ENCODE measurements at regions not wholly inside any gene's neighbourhood (a gene's known extent, or its start where the extent isn't known, plus 50 kb on each side); places are given as distances from the start of the nearest gene placed in this dataset.

DNA sequence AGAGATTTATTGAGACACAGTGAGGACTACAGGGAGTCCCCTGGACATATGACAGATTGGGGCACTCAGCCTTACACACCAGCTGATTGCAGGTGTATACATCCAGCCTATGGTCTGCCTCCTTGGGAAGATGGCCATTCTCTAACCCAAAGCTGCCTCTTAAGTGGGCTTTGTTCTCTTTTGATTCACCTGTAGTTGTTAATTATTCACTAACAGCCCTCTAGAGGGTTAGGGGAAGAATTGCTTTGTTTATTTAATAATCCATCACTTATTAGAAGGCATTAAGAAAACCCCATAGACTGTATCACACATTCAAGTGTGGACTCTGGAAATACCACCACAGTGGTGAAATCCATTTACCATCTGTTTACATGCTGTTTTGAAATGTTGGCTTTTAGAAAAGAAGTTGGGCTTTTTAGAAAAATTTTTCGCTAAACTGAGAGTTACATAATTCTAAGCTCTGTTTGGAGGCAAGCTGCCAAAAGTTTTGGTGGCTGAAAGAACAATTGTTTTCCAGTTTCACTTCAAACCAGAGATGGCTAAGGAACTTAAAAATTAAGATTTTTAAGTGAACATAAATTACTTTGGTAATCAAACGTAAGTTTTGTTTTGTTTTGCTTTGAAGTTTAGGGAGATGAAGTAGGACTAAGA lies 379.1 kb downstream of the ADRA2A start:
- DNase-seq = no peak

DNA sequence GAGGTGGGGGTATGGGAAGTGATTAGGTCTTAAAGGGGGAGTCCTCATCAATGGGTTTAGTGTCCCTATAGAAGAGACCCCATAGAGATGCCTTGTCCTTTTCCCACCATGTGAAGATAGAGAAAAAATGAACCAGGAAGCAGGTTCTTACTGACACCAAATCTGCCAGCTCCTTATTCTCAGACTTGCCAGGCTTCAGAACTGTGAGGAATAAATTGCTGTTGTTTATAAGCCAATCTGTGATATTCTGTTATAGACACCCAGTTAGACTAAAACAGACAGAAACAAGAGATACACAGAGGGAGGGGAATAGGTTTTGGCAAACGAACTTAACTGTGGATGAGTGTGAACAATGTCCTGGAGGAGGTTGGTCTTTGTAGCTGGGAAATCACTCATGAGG lies 381.4 kb downstream of the ADRA2A start:
- DNase-seq = no peak

DNA sequence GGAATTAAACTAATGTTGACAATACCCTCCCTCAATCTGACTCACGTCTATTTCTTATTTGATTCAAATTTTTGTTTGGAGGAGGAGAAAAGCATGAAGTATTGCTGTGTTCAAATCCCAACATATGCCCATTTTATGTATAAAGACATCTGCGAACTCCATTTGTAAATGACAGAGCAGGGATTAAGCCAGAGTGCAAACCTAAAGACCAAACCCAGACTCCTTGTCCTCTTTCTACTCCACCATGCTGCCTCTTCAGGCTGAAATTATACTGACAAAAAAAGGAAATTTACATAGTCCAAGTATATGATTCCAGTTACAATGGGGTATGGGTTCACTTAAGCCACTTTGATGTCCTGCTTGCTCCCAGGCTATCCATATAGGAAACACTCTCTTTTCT lies 383.1 kb downstream of the ADRA2A start:
- no peak for DNase-seq

DNA sequence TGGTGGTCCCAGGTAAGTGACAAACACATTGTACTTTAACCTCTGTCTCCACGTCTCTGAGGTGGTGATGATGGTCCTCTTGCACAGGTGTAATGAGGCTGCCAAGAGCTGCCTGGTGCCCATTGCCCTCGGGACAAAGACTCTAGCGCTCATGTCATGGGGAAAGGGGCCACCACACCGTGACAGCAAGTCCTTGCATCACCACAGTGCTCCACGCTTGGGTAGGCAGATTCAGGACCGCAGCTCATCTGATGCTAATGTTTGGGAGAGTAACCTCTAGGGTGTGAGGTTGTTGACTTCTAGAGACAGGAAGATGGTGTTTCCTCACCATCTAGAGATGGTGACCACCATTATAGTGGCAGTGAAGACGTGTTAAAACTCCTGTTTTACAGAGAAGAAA lies 395.6 kb downstream of the ADRA2A start:
- no peak for DNase-seq

DNA sequence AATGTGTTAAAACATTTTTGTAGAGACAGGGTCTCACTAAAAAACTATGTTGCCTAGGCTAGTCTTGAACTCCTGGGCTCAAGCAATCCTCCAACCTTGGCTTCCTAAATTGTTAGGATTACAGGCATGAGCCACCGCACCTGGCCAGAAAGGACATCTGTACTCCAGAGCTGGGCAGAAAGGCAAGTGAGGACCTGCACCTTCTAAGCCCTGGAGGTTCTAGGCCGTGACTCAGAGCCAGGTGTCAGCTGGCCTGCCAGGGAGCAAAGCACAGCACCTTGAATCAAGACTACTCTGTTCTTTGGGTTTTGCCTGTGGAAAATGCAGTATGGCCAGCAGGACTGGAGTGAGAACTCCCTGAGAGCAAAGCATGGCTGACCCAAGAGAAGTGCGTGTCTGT lies 396.5 kb downstream of the ADRA2A start:
- DNase-seq = no peak

DNA sequence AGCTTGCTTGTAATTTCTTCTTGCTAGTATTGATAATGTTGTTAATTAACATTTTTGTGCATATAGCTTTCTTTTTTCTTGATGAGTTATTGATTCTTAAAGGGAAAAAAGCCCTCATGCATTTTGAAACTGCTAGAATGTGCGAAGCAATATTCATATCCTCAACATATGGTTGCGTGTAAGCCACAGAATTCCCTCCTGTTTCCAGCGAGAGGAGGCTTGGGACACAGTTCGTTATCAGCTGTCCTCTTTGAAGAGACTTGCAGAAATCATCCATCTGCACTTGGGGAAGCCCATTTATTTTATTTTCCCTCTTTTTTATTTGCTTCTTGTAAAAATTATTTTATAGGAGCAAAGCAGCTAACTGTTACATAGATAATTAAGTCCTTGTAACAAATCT lies 398.0 kb downstream of the ADRA2A start:
- DNase-seq = no peak

DNA sequence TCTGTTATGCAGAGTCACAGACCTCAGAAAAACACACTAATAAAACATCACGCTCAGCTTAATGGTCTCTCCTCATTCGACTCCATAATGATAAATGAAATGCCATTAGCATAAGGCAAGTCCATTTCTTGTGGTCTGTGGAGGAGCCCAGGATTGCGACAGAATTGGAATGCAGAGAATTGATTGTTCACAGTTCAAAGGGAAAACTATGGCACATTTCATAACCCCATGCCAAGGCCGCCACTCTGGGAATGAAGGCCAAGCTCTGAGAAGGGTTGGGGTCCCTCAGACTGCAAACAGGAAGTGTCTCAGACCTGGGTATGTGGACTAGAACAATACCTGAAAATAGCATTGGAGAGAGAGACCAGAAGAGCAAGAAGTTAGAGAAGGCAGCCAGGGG lies 398.9 kb downstream of the ADRA2A start:
- no peak for DNase-seq

DNA sequence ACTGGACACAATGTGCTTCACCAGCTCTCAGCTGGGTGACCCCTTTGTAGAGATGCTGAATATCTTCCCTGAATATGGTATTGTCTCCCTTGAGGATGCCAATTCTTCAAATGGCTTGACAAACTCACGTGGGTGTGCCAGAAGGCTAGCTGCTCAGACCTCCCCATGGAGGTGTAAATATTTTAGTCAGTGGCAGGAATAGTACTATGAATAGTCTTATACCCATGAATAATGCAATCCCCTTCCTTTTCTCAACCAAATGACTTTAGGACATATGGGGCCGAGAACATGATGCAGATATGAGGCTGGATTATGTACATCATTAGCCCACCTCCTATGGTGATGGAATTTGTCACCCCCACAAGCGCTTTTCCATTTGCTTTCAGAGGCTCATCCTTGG lies 401.8 kb downstream of the ADRA2A start:
- no peak for DNase-seq

DNA sequence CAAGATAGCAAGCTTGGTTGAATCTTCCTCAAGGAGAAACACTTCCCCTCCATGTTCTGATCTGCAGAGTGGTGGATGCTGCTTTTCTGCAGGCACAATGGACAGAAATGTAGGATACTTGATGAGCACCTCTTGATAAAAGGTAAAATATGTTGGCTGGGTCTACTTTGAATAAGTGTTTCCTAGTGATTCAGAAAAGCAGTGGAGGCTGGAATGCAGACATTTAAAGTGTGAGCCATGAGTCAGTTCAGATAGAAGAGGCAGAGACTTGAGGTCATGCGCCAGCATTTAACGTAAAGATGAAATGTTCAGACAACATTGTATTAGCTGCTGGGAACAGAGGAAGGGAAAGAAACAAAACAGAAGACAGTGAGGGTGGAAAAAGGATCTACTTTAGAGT lies 403.1 kb downstream of the ADRA2A start:
- DNase-seq = no peak

DNA sequence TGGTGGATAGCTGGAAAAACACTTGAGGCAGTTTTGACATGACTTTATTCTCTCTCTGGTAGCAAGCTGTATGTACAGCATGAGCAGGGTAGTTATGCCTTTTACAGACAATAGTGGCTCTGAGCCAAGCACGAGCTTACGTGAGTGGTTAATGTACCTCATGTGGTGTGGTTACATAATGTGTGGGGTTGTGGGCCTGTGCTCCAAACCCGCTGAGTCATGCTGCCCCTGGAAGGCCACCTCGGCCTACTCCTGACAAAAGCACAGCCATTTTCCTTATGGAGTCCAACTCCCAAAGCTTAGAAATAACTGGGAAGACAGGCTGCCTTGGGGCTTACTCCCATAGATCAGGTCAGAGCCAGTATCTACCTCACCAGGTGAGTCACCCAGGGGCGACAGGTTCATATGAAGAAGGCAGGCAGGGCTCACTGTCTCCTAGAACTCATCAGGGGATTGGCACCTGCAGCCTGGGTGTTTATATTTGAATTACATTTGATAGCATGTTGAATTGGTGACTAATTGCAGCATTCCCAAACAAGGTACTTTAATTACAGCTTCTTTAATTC lies 404.5 kb downstream of the ADRA2A start:
- DNase-seq = no peak

DNA sequence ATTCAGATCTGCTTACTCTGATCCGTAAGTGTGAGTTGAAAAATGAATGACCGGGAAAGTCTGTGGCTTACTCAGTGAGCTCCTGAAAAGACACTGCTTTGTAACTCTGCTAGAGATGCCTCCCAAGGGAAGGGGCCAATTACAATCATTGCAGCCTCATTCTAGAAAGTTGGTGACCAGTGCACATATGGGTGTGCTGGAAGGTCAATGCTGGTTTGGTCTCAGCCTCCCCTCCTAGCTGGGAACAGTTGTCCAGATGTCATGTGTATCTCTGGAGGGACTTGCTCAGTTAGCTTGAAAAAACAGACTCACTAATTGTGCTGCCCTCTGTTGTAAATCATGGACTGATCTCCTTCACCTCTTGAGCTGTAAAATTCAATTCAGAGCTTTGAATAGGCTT lies 405.0 kb downstream of the ADRA2A start:
- no peak for DNase-seq

DNA sequence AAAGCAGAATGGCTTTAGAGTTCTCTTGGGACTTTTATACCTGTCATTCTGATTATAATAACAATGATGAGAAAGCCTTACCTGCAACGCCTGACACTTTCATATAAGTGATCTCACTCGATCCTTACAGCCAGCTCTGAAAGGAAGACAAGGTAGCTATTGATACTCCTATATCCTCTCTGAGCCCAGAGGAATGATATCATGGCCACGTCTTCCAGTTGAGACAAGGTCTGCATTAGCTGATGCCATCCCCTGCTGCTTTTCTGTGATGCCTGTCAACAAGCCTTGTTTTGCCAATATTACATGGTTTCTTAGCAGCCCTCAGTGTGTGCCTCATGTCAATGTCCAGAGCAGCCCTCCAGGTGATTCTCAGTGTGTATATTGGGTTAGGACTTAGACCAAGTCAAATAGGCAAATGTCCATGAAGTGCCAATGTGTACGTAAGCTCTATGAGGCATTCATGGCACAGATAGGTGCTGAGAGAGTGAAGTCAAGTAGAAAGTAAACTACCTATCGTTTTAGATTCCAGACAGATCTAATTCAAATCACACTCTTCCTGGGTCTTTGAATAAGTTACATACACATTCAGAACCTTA lies 405.9 kb downstream of the ADRA2A start:
- DNase-seq = no peak

DNA sequence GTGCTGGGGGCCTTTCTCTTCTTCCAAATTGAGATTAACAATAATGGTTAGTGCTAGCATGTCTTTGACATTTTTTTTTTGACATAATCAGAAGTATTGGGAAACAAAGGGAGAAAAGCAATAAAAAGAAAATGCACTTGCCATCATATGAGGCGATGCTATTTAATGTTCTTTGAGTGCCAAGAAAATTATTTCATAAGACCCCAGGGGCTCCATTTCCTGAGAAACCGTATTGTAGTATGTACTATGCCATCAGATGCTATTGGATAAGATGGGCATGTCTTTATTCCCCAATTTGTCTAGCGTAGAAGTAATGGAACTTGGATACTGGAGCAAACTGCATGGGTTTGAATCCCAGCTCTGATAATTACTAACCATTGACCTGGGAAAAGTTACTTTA lies 408.9 kb downstream of the ADRA2A start:
- DNase-seq = no peak

DNA sequence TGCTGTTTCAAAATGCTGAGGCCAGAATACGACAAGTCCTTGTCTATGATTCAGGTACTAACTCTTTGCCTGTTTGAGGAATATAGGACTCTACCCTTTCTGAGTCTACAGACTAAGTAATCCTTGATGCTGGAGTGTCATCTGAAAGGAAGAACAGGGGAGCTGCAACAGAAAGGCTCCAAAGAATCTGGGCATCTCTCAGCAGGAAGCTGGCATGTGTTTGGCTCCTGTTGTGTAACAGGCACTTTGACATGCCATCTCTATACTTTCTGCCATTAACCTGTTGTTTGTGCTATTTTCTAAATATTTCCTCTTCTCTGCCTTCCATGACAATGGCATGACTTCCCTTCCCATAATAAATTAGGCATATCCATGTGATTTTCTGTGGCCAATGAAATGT lies 409.5 kb downstream of the ADRA2A start:
- no peak for DNase-seq

DNA sequence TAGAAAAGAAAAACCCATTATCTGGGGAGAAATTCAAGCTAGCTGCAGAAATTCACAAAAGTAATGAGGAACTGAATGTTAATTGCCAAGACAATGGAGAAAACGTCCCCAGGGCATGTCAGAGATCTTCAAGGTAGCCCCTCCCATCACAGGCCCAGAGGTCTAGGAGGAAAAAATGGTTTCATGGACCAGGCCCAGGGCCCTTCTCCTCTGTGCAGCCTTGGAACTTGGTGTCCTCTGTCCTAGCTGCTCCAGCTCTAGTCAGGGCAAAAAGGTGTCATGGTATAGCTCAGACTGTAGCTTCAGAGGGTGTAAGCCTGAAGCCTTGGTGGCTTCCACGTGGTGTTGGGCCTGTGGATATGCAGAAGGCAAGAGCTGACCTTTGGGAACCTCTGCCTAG lies 411.8 kb downstream of the ADRA2A start:
- no peak for DNase-seq

DNA sequence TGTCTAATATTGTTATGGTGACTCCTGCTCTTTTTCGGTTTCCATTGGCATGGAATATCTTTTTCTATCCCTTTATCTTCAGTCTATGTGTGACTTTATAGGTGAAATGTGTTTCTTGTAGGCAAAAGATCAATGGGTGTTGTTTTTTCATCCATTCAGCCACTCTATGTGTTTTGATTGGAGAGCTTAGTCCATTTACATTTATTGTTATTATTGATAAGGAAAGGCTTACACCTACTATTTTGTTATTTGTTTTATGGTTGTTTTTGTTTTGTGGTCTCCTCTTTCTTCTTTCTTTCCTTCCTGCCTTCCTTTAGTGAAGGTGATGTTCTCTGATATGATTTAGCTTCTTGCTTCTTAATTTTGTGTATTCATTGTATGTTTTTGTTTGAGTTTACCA lies 414.3 kb downstream of the ADRA2A start:
- DNase-seq = no peak

DNA sequence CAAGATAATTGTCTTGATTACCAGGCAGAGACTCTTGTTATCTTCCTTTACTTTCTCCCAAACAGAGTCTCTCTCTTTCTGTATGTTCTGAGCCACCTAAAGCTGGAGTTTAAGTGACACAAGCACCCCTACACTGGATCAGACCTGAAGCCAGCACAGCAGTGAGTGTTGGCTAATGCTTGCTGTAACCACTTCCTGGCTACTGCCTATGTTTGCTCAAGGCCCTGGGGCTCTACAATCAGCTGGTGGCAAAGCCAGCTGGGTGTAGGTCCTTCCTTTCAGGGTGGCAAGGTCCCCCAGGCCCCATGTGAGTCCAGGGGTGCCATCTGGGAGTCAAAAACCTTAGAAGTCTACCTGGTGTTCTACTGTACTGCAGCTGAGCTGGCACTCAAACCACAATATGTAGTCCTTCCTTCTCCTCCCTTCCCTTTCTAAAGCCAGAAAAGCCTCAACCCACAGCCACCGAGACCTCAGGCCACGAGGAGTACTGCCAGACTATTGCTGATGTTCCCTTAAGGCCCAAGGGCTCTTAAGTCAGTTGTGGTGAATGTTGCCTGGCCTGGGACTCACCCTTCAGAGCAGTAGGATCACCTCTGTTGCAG lies 416.3 kb downstream of the ADRA2A start:
- no peak for DNase-seq

DNA sequence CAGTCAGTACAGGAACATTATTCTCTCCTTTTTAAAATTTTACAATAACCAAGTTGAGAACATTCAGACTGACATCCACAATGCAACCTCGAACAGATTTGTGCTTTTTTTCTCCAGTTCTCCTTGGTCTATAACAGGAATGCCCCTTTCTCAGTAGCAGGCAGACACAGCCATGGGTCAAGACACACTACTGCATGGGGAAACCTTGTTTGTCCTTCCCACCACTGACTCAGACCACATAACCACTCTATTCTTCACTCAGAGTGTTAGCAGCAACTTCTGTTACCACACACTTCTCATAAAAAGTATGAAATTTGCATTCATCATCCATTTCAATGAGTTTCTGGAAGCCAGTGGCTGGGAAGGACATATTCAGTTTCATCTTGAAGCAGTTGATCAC lies 421.7 kb downstream of the ADRA2A start:
- DNase-seq = no peak

DNA sequence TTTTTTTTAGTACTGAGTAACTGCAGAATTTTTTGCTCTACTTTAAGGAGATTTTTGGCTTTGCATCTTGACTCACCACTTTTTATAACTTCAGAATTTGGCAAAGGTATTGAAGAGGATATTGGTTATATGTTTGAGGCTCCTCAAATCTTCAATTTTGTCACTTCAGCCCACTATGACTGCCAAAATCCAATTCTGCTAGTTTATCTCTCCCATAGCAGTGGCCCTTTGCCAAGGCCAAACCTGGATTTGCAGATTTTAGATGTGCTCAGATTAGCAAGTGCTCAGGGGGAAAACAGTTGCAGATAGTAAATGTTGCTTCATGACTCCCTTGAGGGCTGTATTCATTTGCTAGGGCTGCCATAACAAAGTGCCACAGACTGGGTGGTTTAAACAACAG lies 427.5 kb downstream of the ADRA2A start:
- no peak for DNase-seq

DNA sequence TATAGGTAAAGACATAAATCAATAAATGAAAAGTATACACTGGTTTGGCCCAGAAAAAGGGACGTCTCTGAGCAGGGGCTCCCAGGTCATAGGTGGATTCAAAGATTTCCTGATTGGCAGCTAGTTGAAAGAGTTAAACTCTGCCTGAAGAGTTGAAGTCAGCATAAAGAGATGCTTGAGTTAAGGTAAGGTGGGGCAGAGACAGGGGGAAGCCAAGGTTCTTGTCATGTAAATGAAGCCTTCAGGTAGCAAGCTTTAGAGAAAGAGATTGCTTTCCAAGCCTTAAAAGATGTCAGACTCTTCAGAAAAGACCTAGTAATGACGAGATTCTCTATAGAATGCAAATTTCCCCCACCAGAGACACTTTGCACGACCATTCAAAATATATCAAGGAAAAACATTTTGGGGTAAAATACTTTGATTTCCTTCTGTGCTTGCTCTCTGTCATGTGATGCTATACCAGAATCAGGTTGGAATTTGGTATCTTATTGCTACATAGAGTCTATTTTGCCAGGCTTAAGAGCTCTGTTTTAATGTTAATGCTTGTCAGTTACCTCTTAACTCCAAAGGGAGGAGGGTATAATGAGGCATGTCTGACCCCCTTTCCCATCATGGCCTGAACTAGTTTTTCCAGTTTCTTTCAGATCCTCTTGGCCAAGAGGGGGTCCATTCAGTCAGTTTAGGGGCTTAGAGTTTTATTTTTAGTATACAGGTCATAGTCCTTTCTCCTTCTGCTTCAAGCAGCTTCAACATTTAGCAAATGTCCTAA lies 429.6 kb downstream of the ADRA2A start:
- DNase-seq = no peak

DNA sequence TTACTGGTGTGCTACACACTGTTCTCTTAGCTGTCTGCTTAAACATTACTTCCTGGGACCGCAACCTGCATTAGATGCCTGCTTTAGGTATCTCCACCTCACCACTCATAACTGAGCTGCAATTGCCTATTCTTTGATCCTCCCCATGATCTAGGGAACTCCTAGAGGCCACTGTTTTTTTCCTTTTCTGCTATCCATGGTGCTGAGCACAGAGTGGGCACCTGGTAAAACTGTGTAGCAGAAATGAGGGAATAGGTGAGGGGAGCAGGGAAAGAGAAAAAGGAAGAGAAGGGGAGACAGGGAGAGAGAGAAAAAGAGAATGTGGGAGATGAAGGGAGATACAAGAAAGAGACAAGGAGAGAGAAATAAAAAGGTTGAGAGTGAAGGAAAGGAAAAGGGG lies 434.9 kb downstream of the ADRA2A start:
- DNase-seq = no peak

DNA sequence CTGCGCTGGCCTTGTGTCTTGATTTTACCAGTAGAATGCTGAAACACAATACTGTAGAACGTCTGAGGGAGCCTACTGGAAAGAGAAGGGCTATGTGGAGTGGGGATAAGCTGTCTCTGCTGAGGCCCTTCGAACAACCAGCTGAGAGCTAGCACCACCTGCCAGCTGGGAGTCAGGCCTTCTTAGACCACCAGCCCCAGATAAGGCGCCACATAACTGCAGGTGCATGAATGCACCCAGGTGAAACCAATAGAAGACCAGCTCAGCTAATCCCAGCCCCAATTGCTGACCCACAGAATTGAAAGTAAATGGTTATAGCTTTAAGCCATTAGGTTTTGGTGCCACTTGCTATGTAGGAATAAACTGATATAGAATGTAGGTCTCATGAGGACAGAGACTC lies 438.4 kb downstream of the ADRA2A start:
- DNase-seq = no peak

DNA sequence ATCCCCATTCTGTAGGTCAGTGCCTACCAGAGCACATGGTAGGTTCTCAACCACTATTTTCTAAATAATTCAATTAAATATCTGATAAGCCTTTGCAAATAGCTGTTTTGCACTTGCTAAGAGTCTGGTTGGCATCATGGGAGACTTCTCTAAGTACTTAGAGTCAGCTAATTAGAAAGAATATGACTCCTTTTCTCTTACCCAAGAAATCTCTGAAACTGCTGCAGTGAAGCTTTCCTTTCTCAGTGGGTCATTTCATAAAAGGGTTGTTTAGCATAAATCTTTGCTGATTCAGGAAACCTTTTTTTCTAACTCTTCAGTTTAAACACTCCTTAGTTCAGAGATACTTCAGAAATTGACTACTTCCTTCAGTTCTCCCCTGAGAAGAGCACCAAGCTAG lies 438.9 kb downstream of the ADRA2A start:
- DNase-seq = no peak

DNA sequence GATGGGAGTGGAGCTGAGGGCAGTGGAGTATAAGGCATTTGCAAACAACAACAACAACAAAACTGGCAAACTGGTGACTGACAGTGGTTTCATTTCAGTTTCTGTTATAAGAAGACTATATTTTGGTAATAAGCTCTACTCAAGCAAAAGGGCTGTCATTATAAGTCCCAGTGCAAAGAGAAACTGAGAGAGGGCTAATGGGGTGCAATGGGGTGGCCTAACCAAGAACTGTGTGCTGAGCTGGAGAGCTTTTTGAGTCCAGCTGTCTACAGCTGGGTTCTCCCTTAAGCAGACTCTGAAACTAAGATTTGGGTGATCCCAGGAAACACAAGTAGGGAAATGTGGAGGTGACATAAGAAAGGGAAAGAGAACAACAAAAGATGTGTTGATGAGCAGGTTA lies 439.3 kb downstream of the ADRA2A start:
- DNase-seq = no peak
